Fibroblast of villous mesenchyme (primary cell): ENCODE measurements at regions not wholly inside any gene's neighbourhood (a gene's known extent, or its start where the extent isn't known, plus 50 kb on each side); places are given as distances from the start of the nearest gene placed in this dataset.

Experiments used
- DNase-seq: peaks from one replicate; pipeline ENCODE4 v3.0.0-alpha.2; 2010; ENCODE audit warnings: low read depth
- H3K4me3 ChIP-seq: 2 replicates; pipeline ENCODE4 v1.5.1; 2011; ENCODE audit warnings: low read depth, mild to moderate bottlenecking, low read length
- TF ChIP-seq, protein P1 (sequence below): IDR thresholded peaks from 2 replicates; pipeline ENCODE4 v1.5.1; 2012; ENCODE audit warnings: low read depth, mild to moderate bottlenecking, low read length; ENCODE audit not compliant: insufficient read depth

DNA sequence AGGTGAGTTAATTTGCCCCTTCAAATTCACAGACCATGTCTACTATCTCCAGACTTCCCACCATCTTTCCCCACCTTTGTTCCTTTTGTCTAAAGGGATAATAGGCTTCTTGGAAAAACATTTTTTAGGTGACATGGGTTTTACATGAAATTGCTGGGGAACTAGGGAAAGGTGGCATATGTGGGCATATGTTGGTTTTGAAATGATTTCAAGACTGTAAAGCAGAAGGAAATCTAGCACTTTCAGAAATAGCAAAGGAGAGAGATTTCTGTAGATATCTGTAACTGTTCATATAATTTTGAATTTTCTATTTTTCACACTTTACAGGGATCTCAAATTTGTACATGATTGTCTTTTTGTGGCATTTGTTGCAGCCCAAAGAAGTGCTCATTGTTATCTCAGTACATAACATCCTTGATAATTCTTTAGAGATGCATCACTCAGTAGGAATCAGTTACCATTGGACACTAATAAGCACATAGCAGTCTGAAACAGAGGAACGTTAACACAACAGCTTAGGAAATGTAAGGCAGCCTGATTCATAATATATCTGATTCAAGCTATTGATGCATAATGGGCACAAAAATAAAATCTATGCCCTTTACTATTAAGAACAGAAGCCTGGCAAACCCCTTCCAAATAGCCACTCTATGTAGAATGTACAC is 659.7 kb downstream of the CENPC start:
- TF ChIP-seq, protein P1, sequence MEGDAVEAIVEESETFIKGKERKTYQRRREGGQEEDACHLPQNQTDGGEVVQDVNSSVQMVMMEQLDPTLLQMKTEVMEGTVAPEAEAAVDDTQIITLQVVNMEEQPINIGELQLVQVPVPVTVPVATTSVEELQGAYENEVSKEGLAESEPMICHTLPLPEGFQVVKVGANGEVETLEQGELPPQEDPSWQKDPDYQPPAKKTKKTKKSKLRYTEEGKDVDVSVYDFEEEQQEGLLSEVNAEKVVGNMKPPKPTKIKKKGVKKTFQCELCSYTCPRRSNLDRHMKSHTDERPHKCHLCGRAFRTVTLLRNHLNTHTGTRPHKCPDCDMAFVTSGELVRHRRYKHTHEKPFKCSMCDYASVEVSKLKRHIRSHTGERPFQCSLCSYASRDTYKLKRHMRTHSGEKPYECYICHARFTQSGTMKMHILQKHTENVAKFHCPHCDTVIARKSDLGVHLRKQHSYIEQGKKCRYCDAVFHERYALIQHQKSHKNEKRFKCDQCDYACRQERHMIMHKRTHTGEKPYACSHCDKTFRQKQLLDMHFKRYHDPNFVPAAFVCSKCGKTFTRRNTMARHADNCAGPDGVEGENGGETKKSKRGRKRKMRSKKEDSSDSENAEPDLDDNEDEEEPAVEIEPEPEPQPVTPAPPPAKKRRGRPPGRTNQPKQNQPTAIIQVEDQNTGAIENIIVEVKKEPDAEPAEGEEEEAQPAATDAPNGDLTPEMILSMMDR = no peak
- no peak for DNase-seq
- H3K4me3 ChIP-seq = no peak overlapping the region

DNA sequence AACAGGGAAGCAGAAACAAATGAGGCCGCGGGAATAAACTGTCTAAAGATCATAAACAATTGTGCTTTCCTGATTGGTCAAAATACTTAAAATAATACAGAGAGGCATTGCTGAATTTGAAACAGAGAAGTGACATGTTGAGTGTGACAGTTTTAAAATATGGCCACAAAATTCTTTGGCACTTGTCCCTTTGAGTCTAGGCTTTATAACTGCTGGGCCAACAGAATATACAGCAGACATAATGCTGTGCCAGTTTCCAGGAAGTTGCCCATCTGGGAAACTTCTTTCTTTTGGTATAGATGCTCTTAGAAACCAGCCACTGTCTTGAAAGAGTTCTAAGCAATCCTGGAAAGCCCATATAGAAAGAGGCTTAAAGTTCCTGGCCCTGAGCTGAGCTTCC is 668.4 kb downstream of the CENPC start:
- TF ChIP-seq, protein P1 = no peak
- H3K4me3 ChIP-seq = no peak overlapping the region

DNA sequence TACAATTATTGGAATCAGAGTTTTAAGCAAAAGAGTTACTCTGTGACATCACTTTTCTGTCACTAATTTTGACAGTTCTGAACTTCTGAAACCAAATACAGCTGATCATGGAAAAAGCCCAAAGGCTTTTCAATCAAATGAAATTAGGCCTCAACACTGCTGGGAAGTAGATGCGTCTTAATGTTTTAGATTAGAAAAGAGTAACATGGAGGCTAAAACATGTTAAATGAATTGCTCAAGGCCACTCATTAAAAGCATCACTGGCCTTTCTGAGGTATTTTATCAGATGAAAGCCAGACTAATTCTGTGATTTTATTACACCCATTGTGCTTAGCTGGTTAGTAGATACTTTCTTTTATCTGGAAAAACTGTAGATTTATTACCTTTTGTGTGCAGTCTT is 672.6 kb downstream of the CENPC start:
- no peak for DNase-seq
- H3K4me3 ChIP-seq = no peak overlapping the region
- TF ChIP-seq, protein P1 = no peak

More for the DNA sequence above, 668.4 kb downstream of the CENPC start:
- DNase-seq = no peak

DNA sequence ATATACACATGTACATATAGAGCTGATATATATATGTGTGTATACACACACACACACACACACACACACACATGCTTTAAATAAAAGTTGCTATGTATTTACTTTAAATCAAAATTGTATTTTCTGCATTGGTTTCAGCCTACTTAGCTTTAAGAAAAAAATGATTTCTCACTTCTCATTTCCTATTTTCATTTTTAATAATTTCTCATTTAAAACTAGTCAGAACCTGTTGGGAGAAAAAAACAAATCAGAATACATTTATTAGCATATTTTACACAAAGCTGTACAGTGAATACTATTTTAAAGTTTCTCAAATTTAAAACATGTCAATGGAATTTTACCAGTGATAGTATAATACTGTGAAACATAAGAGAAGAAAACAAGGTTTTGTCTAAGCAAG is 681.8 kb downstream of the CENPC start:
- TF ChIP-seq, protein P1 = no peak
- H3K4me3 ChIP-seq = no peak overlapping the region
- DNase-seq = no peak

DNA sequence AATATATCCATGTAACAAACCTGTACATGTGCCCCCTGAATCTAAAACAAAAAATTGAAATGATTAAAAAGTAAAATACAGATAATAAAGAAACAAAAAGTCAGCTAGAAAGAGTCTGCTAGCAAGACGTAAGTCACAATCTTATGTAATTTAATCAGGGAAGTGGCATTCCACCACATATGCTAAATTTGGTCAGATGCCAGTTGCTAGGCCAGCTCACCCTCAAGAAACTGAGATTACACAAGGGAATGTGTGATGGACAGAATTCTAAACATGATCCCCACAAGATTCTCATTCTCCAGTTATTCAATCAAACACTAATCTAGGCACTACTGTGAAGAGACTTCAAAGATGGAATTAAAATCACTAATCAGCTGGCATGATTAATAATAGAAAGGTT is 689.3 kb downstream of the CENPC start:
- no peak for DNase-seq
- TF ChIP-seq, protein P1 = no peak
- no peak overlapping the region for H3K4me3 ChIP-seq

DNA sequence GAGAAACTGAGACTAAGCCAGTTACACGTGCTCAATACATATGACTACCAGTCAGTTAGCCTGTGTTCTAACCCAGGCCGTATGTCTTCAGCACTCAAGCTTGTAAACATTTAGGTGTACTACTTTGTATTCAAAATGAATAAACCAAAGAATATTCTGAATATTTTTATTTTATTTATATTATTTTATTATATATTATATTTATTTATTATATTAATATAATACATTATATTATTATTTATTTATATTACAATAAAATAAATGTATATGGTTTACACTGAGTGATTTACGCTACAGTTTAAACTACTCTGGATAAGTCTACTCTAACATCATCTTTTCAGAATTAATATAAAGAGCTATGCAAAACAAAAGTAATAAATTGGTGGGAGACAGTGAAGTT is 691.5 kb downstream of the CENPC start:
- DNase-seq = no peak
- H3K4me3 ChIP-seq = no peak overlapping the region
- TF ChIP-seq, protein P1 = no peak

DNA sequence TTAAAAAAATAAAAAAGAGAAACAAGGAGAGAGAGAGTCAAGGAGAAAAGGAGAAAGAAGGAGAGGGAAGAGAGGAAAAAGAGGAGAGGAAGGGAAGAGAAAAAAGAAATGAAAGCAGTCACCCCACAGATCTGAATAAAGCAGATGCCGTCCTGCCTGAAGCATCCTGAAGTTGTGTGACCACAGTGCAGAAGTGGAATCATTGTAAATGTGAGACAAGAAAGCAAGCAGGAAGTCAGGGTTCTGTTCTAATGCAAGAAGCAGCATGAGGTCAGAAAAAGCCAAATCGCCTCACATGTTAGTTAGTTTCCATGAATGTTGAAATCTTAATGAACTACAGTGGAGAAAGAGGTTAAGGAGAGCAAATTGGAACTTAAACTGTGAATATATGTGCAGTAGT is 692.5 kb downstream of the CENPC start:
- TF ChIP-seq, protein P1 = no peak
- DNase-seq = no peak
- H3K4me3 ChIP-seq = no peak overlapping the region
